CD14-positive monocyte (primary cell): ENCODE measurements at regions not wholly inside any gene's neighbourhood (a gene's known extent, or its start where the extent isn't known, plus 50 kb on each side); places are given as distances from the start of the nearest gene placed in this dataset.

Experiments used
- DNase-seq, 3 donors: peaks; one replicate each; pipeline ENCODE4 v3.0.0-alpha.2; 2011 to 2022
- H2AFZ ChIP-seq: 2 replicates; pipeline ENCODE4 v1.6.0; 2012; ENCODE audit warnings: mild to moderate bottlenecking, low read depth, low read length, inconsistent platforms; ENCODE audit not compliant: insufficient read depth, poor library complexity, severe bottlenecking
- H3K27ac ChIP-seq, 2 donors: 1 replicate in 1 of 2; 2 replicates in 1 of 2; pipeline ENCODE4 v1.5.1; 2012 to 2013; ENCODE audit warnings: low read length in 2 of 2, control low read depth in 1 of 2, inconsistent platforms in 1 of 2, low read depth in 1 of 2, mild to moderate bottlenecking in 1 of 2
- H3K27me3 ChIP-seq, 2 donors: one replicate each; pipeline versions ENCODE4 v1.6.0 to v1.6.1; 2011 to 2013; ENCODE audit warnings: low read length in 2 of 2; ENCODE audit not compliant: control insufficient read depth in 2 of 2, insufficient read depth in 2 of 2
- H3K36me3 ChIP-seq, 2 donors: replicated peaks in 1 of 2; 1 replicate in 1 of 2; 2 replicates in 1 of 2; pipeline versions ENCODE4 v1.5.1 to v1.6.1; 2012 to 2013; ENCODE audit warnings: low read length in 2 of 2, control low read depth in 1 of 2, inconsistent platforms in 1 of 2, mild to moderate bottlenecking in 1 of 2; ENCODE audit not compliant: insufficient read depth in 2 of 2, control insufficient read depth in 1 of 2
- H3K4me1 ChIP-seq, 2 donors: 1 replicate in 1 of 2; 2 replicates in 1 of 2; pipeline versions ENCODE4 v1.5.1 to v1.6.1; 2012 to 2013; ENCODE audit warnings: low read length in 2 of 2, control low read depth in 1 of 2, inconsistent platforms in 1 of 2, mild to moderate bottlenecking in 1 of 2, moderate library complexity in 1 of 2; ENCODE audit not compliant: insufficient read depth in 2 of 2, control insufficient read depth in 1 of 2
- H3K4me2 ChIP-seq: replicated peaks from 2 replicates; pipeline ENCODE3; 2012; ENCODE audit warnings: low read length, moderate library complexity, mild to moderate bottlenecking; ENCODE audit not compliant: poor library complexity, severe bottlenecking; ENCODE audit errors: extremely low read depth
- H3K4me3 ChIP-seq, 3 experiments: fragments of 200-600 bp in 1 of 3; sonication (generic) in 1 of 3; replicated peaks in 1 of 3; 1 replicate in 2 of 3; 2 replicates in 1 of 3; pipeline ENCODE4 v1.5.1; 2011 to 2013; ENCODE audit warnings: low read length in 3 of 3, mild to moderate bottlenecking in 3 of 3, control low read depth in 2 of 3, low read depth in 2 of 3, inconsistent platforms in 1 of 3, moderate library complexity in 1 of 3
- H3K79me2 ChIP-seq: 2 replicates; pipeline ENCODE4 v1.6.0; 2012; ENCODE audit warnings: mild to moderate bottlenecking, control low read depth, inconsistent platforms, low read length, moderate library complexity; ENCODE audit not compliant: insufficient read depth
- H3K9ac ChIP-seq: 2 replicates; pipeline ENCODE4 v1.6.0; 2017; ENCODE audit warnings: low read length, mild to moderate bottlenecking; ENCODE audit not compliant: insufficient read depth, poor library complexity, severe bottlenecking
- H3K9me3 ChIP-seq, 2 donors: replicated peaks in 1 of 2; 1 replicate in 1 of 2; 2 replicates in 1 of 2; pipeline versions ENCODE4 v1.5.1 to v1.6.1; 2012 to 2013; ENCODE audit warnings: low read length in 2 of 2, control low read depth in 1 of 2; ENCODE audit not compliant: control insufficient read depth in 1 of 2, insufficient read depth in 1 of 2
- H4K20me1 ChIP-seq: 2 replicates; pipeline ENCODE4 v1.6.0; 2012; ENCODE audit warnings: mild to moderate bottlenecking, low read length, control low read depth, moderate library complexity; ENCODE audit not compliant: insufficient read depth
- H3K27ac Mint-ChIP-seq, 7 donors: one replicate each; pipeline ENCODE4 v1.8.0; 2020; ENCODE audit warnings: mild to moderate bottlenecking in 7 of 7, mixed read lengths in 7 of 7, moderate library complexity in 6 of 7, inconsistent platforms in 2 of 7
- H3K27me3 Mint-ChIP-seq, 3 donors: one replicate each; pipeline ENCODE4 v1.8.0; 2021 to 2022; ENCODE audit warnings: low read depth in 3 of 3, mild to moderate bottlenecking in 3 of 3, mixed read lengths in 3 of 3, moderate library complexity in 3 of 3, inconsistent platforms in 1 of 3
- H3K36me3 Mint-ChIP-seq, 2 donors: one replicate each; pipeline ENCODE4 v1.8.0; 2020; ENCODE audit warnings: mixed read lengths in 2 of 2, inconsistent platforms in 1 of 2, mild to moderate bottlenecking in 1 of 2
- H3K4me1 Mint-ChIP-seq: one replicate; pipeline ENCODE4 v1.8.0; 2020; ENCODE audit warnings: mild to moderate bottlenecking, mixed read lengths
- H3K4me3 Mint-ChIP-seq, 2 donors: one replicate each; pipeline ENCODE4 v1.8.0; 2020; ENCODE audit warnings: mild to moderate bottlenecking in 2 of 2, mixed read lengths in 2 of 2, moderate library complexity in 1 of 2
- H3K9me3 Mint-ChIP-seq, 7 donors: one replicate each; pipeline ENCODE4 v1.8.0; 2020 to 2022; ENCODE audit warnings: mixed read lengths in 7 of 7, mild to moderate bottlenecking in 6 of 7, moderate library complexity in 6 of 7, inconsistent platforms in 2 of 7
- CTCF ChIP-seq: fragments of 200-600 bp; IDR thresholded peaks from one replicate; pipeline ENCODE4 v1.8.0; 2022; ENCODE audit warnings: antibody characterized with exemption, mild to moderate bottlenecking
- WGBS: methylation state at CpG from one replicate; pipeline ENCODE4 v1.1.5; 2013; ENCODE audit warnings: missing lambda C conversion rate; ENCODE audit not compliant: insufficient coverage; 5-methylcytosine and 5-hydroxymethylcytosine counted together
- intact Hi-C, 2 donors: fragments of 100-400 bp; cut with micrococcal nuclease; formaldehyde crosslinking; loops; one replicate each; pipeline versions ENCODE4 v1.15.0 to v1.15.1; 2023

DNA sequence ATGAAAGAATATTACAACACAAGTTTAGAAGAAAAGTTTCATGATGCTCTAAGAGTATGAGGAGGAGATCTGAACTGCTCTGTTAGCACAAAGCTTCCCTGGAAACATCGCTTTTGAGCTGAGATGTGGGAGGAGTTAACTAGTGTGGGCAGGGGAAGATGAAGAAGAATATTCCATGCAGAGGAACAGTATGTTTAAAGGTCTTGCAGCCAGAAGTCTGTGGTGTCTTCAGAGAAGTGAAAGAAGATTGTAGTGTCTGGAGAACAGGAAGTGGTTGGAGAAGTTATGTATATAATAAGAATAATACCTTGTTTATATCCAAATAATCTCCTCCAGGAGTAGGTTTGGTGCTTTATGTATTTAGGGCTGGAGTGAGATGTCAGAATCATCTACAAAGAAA lies 406.7 kb downstream of the MAN2A1 start:
- peaks cover 8 to 30% of the 10 kb centered on the region in 2 donors for H3K27me3 ChIP-seq
- intact Hi-C loops, result no loop called here
- H3K27ac Mint-ChIP-seq, result no peak overlapping the region
- H3K27ac ChIP-seq, result no peak overlapping the region
- H3K9me3 ChIP-seq, result no peaks in the 10 kb centered on the region
- WGBS, result 14% methylated on average over 1 of the region's 1 CpG
- H2AFZ ChIP-seq, result no peak overlapping the region
- no peaks in the 10 kb centered on the region for H4K20me1 ChIP-seq
- no peak overlapping the region for H3K9ac ChIP-seq
- no peak for DNase-seq
- no peaks in the 10 kb centered on the region for H3K36me3 ChIP-seq
- H3K4me1 Mint-ChIP-seq, result no peaks in the 10 kb centered on the region
- TF ChIP-seq CTCF, result no peak
- H3K36me3 Mint-ChIP-seq, result no peaks in the 10 kb centered on the region
- H3K4me3 ChIP-seq, result no peak overlapping the region
- peaks cover 0 to 2% (median 0%) of the 10 kb centered on the region in 7 donors for H3K9me3 Mint-ChIP-seq
- no peak overlapping the region for H3K4me3 Mint-ChIP-seq
- no peaks in the 10 kb centered on the region for H3K4me1 ChIP-seq
- peaks cover 9 to 28% (median 12%) of the 10 kb centered on the region in 3 donors for H3K27me3 Mint-ChIP-seq
- H3K79me2 ChIP-seq, result no peaks in the 10 kb centered on the region
- H3K4me2 ChIP-seq, result no peak overlapping the region

DNA sequence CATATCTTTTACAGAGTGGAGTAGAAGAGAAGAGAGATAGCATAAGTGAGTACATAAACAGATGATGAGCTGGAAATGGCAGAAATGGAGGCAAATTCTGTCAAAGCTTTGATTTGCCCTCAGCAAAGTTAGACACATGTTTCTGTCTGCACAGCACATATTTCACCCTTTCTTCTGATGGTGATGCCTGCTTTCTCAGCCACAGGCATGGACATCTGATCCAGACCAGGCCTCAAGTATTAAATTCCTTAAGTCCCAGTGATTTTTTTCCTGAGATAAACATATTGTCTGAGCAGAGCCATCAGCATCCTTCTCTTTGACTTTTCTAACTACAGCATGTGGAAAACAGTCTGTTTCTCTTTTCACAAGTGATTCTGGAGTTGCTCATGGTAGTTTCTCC lies 409.8 kb downstream of the MAN2A1 start:
- no peak for DNase-seq
- Mint-ChIP-seq H3K36me3 (no peaks in the 10 kb centered on the region), H3K9me3 (peaks cover 0 to 2% (median 0%) of the 10 kb centered on the region in 7 donors), H3K4me1 (no peaks in the 10 kb centered on the region), H3K4me3 (no peak overlapping the region), H3K27ac (no peak overlapping the region), H3K27me3 (peaks cover 12 to 35% (median 15%) of the 10 kb centered on the region in 3 donors)
- H3K79me2 ChIP-seq, result no peaks in the 10 kb centered on the region
- intact Hi-C loops, result no loop called here
- H3K36me3 ChIP-seq, result no peaks in the 10 kb centered on the region
- H3K27me3 ChIP-seq, result peaks cover 19 to 47% of the 10 kb centered on the region in 2 donors
- no peaks in the 10 kb centered on the region for H4K20me1 ChIP-seq
- no peak for TF ChIP-seq CTCF
- no peak overlapping the region for H3K9ac ChIP-seq
- H3K4me3 ChIP-seq, result no peak overlapping the region
- no peak overlapping the region for H3K27ac ChIP-seq
- H2AFZ ChIP-seq, result no peak overlapping the region
- H3K4me2 ChIP-seq, result no peak overlapping the region
- no peaks in the 10 kb centered on the region for H3K9me3 ChIP-seq
- no peaks in the 10 kb centered on the region for H3K4me1 ChIP-seq
